CD8-positive, alpha-beta memory T cell (primary cell): ENCODE measurements at regions not wholly inside any gene's neighbourhood (a gene's known extent, or its start where the extent isn't known, plus 50 kb on each side); places are given as distances from the start of the nearest gene placed in this dataset.

ENCODE experiments used
- CTCF ChIA-PET: fragments of 350-600 bp; sonication (Branson Sonifier 250); formaldehyde crosslinking; loops from one replicate; lab custom pipeline; 2021; ENCODE audit warnings: antibody characterized with exemption; lab: Charles Lee
- POLR2A ChIA-PET: fragments of 350-600 bp; sonication (Branson Sonifier 250); formaldehyde crosslinking; loops from one replicate; lab custom pipeline; 2021; ENCODE audit warnings: antibody characterized with exemption; lab: Charles Lee
- DNase-seq, 5 donors: peaks; one replicate each; pipeline versions ENCODE4 v3.0.0 to v3.0.0-alpha.2; 2020 to 2022; ENCODE audit warnings: mixed read lengths in 1 of 5
- H3K27ac ChIP-seq: one replicate; pipeline ENCODE4 v1.7.0; 2013; ENCODE audit warnings: low read depth, mild to moderate bottlenecking, low read length, moderate library complexity
- H3K27me3 ChIP-seq: 2 replicates; pipeline ENCODE4 v1.7.0; 2013; ENCODE audit warnings: low read length, mild to moderate bottlenecking; ENCODE audit not compliant: insufficient read depth, poor library complexity, severe bottlenecking
- H3K36me3 ChIP-seq: 2 replicates; pipeline ENCODE4 v1.7.0; 2013; ENCODE audit warnings: mild to moderate bottlenecking, low read length, moderate library complexity; ENCODE audit not compliant: insufficient read depth
- H3K4me1 ChIP-seq: 2 replicates; pipeline ENCODE4 v1.7.0; 2013; ENCODE audit warnings: mild to moderate bottlenecking, low read length, moderate library complexity; ENCODE audit not compliant: insufficient read depth
- H3K4me3 ChIP-seq: 2 replicates; pipeline ENCODE4 v1.7.0; 2013; ENCODE audit warnings: mild to moderate bottlenecking, low read length
- H3K9me3 ChIP-seq: 2 replicates; pipeline ENCODE4 v1.7.0; 2013; ENCODE audit warnings: mild to moderate bottlenecking, low read length
- H3K27ac Mint-ChIP-seq, 8 donors: one replicate each; pipeline ENCODE4 v1.8.0; 2020 to 2021; ENCODE audit warnings: mixed read lengths in 8 of 8, mild to moderate bottlenecking in 6 of 8, inconsistent platforms in 3 of 8, moderate library complexity in 3 of 8
- H3K27me3 Mint-ChIP-seq, 2 donors: one replicate each; pipeline ENCODE4 v1.8.0; 2020 to 2021; ENCODE audit warnings: mixed read lengths in 2 of 2, mild to moderate bottlenecking in 1 of 2, moderate library complexity in 1 of 2
- H3K36me3 Mint-ChIP-seq, 3 donors: one replicate each; pipeline ENCODE4 v1.8.0; 2020 to 2021; ENCODE audit warnings: mixed read lengths in 3 of 3, inconsistent platforms in 1 of 3, mild to moderate bottlenecking in 1 of 3
- H3K4me1 Mint-ChIP-seq, 3 donors: one replicate each; pipeline ENCODE4 v1.8.0; 2020 to 2021; ENCODE audit warnings: mixed read lengths in 3 of 3, inconsistent platforms in 1 of 3, mild to moderate bottlenecking in 1 of 3
- H3K4me3 Mint-ChIP-seq, 7 donors: one replicate each; pipeline ENCODE4 v1.8.0; 2020 to 2021; ENCODE audit warnings: mixed read lengths in 7 of 7, mild to moderate bottlenecking in 6 of 7, moderate library complexity in 4 of 7, inconsistent platforms in 2 of 7
- H3K9me3 Mint-ChIP-seq, 5 donors: one replicate each; pipeline ENCODE4 v1.8.0; 2020 to 2022; ENCODE audit warnings: mixed read lengths in 5 of 5, mild to moderate bottlenecking in 3 of 5, moderate library complexity in 2 of 5, inconsistent platforms in 1 of 5

DNA sequence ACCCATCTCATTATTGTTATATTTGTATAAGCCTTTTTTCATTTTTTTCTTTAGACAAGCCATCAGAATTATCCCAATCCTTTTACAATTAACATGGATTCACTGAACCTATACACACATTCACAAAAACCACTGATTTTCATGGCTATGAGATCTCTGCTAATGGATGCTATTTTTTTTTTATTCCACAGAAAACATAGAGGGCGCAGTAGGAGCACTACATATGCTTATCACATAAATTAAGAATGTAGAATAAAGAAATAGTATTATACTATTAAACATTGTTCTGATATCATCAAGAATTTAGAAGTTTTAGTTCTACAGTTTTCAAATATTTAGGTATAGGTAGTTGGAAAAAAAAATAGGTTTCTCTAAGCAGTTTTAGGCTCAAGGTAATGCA is 1477.4 kb downstream of the ARAP2 start:
- Mint-ChIP-seq H3K36me3 (no peaks in the 10 kb centered on the region), H3K4me3 (no peak overlapping the region), H3K4me1 (no peaks in the 10 kb centered on the region), H3K9me3 (peaks cover 0 to 20% (median 0%) of the 10 kb centered on the region in 5 donors), H3K27me3 (no peaks in the 10 kb centered on the region), H3K27ac (no peak overlapping the region)
- Histone ChIP-seq H3K27me3 (no peaks in the 10 kb centered on the region), H3K4me3 (no peak overlapping the region), H3K27ac (no peak overlapping the region), H3K36me3 (no peaks in the 10 kb centered on the region), H3K9me3 (no peaks in the 10 kb centered on the region), H3K4me1 (no peaks in the 10 kb centered on the region)
- CTCF ChIA-PET = no interaction called here
- no peak for DNase-seq
- POLR2A ChIA-PET = no interaction called here

DNA sequence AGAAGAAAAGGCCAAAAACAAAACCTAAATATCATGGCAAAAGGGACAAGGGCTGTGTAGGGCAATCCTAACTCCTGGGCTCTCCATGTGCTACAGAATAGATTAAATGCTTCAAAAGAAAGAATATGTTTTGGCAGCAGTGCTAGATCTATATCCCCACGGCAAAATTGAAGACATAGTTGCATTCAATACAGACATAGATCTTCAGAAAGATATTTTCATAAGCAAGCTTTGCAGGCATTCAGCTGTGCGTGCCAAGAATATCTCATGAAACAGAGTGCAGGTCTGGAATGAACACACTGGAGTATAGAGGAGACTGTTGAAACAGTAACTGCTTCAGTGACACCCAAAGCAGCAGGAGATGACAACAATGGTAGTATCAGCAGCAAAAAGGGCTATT is 1476.9 kb downstream of the ARAP2 start:
- DNase-seq = no peak
- H3K27ac ChIP-seq = no peak overlapping the region
- ChIA-PET POLR2A (no interaction called here), CTCF (no interaction called here)
- peaks cover 0 to 23% (median 0%) of the 10 kb centered on the region in 5 donors for H3K9me3 Mint-ChIP-seq
- no peak overlapping the region for H3K4me3 Mint-ChIP-seq
- H3K36me3 ChIP-seq = no peaks in the 10 kb centered on the region
- no peak overlapping the region for H3K4me3 ChIP-seq
- no peak overlapping the region for H3K27ac Mint-ChIP-seq
- H3K4me1 Mint-ChIP-seq = no peaks in the 10 kb centered on the region
- no peaks in the 10 kb centered on the region for H3K27me3 ChIP-seq
- H3K36me3 Mint-ChIP-seq = no peaks in the 10 kb centered on the region
- no peaks in the 10 kb centered on the region for H3K9me3 ChIP-seq
- H3K27me3 Mint-ChIP-seq = no peaks in the 10 kb centered on the region
- no peaks in the 10 kb centered on the region for H3K4me1 ChIP-seq

DNA sequence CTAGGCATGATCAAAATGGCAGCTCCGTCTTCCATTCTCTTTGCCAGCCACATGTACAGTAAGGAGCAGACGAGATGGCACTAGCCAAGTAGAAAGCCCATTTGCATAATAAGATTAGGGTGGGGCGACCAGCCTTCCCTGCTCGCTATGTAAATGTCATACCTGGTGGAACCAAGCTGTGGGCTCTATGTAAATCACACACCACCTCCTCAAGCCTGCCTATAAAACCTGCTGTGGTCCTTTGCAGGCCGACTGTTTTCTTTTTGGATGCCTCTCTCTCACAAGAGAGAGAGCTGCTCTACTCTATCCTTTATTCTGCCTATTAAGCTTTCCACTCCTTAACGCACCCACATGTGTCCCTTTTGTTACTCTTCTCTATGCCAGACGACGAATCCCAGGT is 1472.7 kb downstream of the ARAP2 start:
- no peaks in the 10 kb centered on the region for H3K27me3 ChIP-seq
- Mint-ChIP-seq H3K36me3 (no peaks in the 10 kb centered on the region), H3K9me3 (peaks cover 0 to 25% (median 4%) of the 10 kb centered on the region in 5 donors), H3K4me1 (no peaks in the 10 kb centered on the region), H3K27ac (no peak overlapping the region), H3K4me3 (no peak overlapping the region), H3K27me3 (no peaks in the 10 kb centered on the region)
- H3K4me3 ChIP-seq = no peak overlapping the region
- no peak for DNase-seq
- H3K9me3 ChIP-seq = no peaks in the 10 kb centered on the region
- ChIA-PET CTCF (no interaction called here), POLR2A (no interaction called here)
- H3K4me1 ChIP-seq = no peaks in the 10 kb centered on the region
- no peaks in the 10 kb centered on the region for H3K36me3 ChIP-seq
- H3K27ac ChIP-seq = no peak overlapping the region

DNA sequence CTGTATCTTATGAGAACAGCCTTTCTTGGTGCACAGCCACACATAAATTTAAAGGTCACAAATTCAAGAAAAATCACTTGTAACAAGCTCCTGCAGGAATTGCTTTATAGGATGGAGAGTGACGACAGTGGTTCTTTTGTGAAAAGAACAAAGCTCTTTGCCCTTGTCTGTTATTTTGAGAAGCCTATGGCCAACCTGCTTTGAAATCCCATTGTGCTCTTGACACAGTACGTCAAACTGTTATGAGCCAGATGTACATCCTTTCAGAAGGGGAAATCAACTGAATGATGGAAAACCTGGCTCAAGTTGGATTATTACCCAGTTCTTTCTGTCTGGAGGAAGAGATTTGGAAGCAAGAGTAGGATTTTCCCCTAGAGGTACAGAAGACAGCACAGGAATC is 1454.2 kb downstream of the ARAP2 start:
- Histone ChIP-seq H3K36me3 (no peaks in the 10 kb centered on the region), H3K4me3 (no peak overlapping the region), H3K27me3 (no peaks in the 10 kb centered on the region), H3K4me1 (no peaks in the 10 kb centered on the region), H3K9me3 (no peaks in the 10 kb centered on the region), H3K27ac (no peak overlapping the region)
- no peak overlapping the region for H3K27ac Mint-ChIP-seq
- no peak for DNase-seq
- no peaks in the 10 kb centered on the region for H3K27me3 Mint-ChIP-seq
- POLR2A ChIA-PET = no interaction called here
- peaks cover 0 to 5% (median 2%) of the 10 kb centered on the region in 5 donors for H3K9me3 Mint-ChIP-seq
- no peak overlapping the region for H3K4me3 Mint-ChIP-seq
- H3K4me1 Mint-ChIP-seq = no peaks in the 10 kb centered on the region
- no peaks in the 10 kb centered on the region for H3K36me3 Mint-ChIP-seq
- CTCF ChIA-PET = no interaction called here

- no peaks in the 10 kb centered on the region for H3K4me1 ChIP-seq
- H3K36me3 ChIP-seq = no peaks in the 10 kb centered on the region
- H3K9me3 Mint-ChIP-seq = peaks cover 0 to 5% (median 2%) of the 10 kb centered on the region in 5 donors
- no peak overlapping the region for H3K27ac Mint-ChIP-seq
- no peak overlapping the region for H3K27ac ChIP-seq
- no peak for DNase-seq
- no peaks in the 10 kb centered on the region for H3K27me3 Mint-ChIP-seq
- H3K9me3 ChIP-seq = no peaks in the 10 kb centered on the region
- H3K4me3 ChIP-seq = no peak overlapping the region
- no peak overlapping the region for H3K4me3 Mint-ChIP-seq
- H3K4me1 Mint-ChIP-seq = no peaks in the 10 kb centered on the region
- ChIA-PET POLR2A (no interaction called here), CTCF (no interaction called here)
- H3K27me3 ChIP-seq = no peaks in the 10 kb centered on the region
- H3K36me3 Mint-ChIP-seq = no peaks in the 10 kb centered on the region
Observed at GRCh38 chr4:34791209-34791608, 1453.1 kb downstream of the ARAP2 start.

GRCh38 chr4:34800953-34801352 is 1443.4 kb downstream of the ARAP2 start:
- no peak overlapping the region for H3K27ac ChIP-seq
- Mint-ChIP-seq H3K4me3 (no peak overlapping the region), H3K9me3 (peaks cover 0 to 17% (median 2%) of the 10 kb centered on the region in 5 donors), H3K27me3 (no peaks in the 10 kb centered on the region), H3K36me3 (no peaks in the 10 kb centered on the region), H3K4me1 (no peaks in the 10 kb centered on the region), H3K27ac (no peak overlapping the region)
- H3K9me3 ChIP-seq = no peaks in the 10 kb centered on the region
- CTCF ChIA-PET = no interaction called here
- H3K27me3 ChIP-seq = no peaks in the 10 kb centered on the region
- DNase-seq = no peak
- H3K4me1 ChIP-seq = no peaks in the 10 kb centered on the region
- POLR2A ChIA-PET = no interaction called here
- H3K36me3 ChIP-seq = no peaks in the 10 kb centered on the region
- no peak overlapping the region for H3K4me3 ChIP-seq

DNA sequence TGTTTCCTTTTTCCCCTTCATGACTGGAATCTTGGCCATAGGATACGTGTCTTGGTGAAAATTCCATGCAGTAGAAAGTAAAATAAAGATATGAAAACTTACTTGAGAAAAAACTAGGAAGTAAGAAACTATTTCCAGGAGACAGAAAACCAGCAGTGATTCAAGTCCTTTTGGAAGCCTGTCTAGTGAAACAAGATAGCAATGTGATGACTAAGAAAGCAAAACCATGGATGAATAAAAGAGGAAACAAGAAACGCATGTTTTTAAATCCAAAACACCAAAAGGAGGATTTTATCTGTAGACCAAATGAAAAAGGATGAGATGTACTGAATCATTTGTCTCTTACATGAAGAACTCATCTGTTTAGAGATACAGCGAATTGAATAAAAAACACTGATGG is 1430.0 kb downstream of the ARAP2 start:
- no peak overlapping the region for H3K27ac Mint-ChIP-seq
- no peaks in the 10 kb centered on the region for H3K4me1 Mint-ChIP-seq
- POLR2A ChIA-PET = no interaction called here
- no peaks in the 10 kb centered on the region for H3K36me3 Mint-ChIP-seq
- H3K36me3 ChIP-seq = no peaks in the 10 kb centered on the region
- no peaks in the 10 kb centered on the region for H3K9me3 ChIP-seq
- H3K27me3 ChIP-seq = no peaks in the 10 kb centered on the region
- no peak overlapping the region for H3K4me3 ChIP-seq
- no peak for DNase-seq
- H3K27ac ChIP-seq = no peak overlapping the region
- peaks cover 0 to 11% (median 8%) of the 10 kb centered on the region in 5 donors for H3K9me3 Mint-ChIP-seq
- H3K4me3 Mint-ChIP-seq = no peak overlapping the region
- CTCF ChIA-PET = no interaction called here
- H3K4me1 ChIP-seq = no peaks in the 10 kb centered on the region
- no peaks in the 10 kb centered on the region for H3K27me3 Mint-ChIP-seq

DNA sequence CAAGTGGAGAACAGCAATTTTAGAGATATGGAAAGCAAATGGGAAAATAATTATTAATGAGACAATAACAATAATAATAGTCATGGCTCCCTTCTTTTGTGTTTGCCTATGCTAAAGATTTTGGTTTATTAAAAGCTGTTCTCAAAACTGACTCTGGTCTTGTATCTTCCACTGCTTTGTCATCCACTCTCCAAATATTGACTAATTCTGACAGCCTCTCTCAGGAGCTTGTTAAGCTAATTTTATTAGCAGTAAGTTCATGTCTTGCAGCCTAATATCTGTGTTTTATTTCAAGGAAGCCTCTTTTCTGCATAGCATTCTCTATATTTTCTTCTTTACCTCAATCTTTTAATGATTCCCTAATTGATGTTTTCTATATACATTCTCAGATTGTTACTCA is 1419.8 kb downstream of the ARAP2 start:
- Histone ChIP-seq H3K9me3 (no peaks in the 10 kb centered on the region), H3K4me1 (no peaks in the 10 kb centered on the region), H3K27ac (no peak overlapping the region), H3K36me3 (no peaks in the 10 kb centered on the region), H3K27me3 (no peaks in the 10 kb centered on the region), H3K4me3 (no peak overlapping the region)
- ChIA-PET POLR2A (no interaction called here), CTCF (no interaction called here)
- Mint-ChIP-seq H3K27ac (no peak overlapping the region), H3K4me1 (no peaks in the 10 kb centered on the region), H3K27me3 (no peaks in the 10 kb centered on the region), H3K36me3 (no peaks in the 10 kb centered on the region), H3K9me3 (peaks cover 0 to 5% (median 2%) of the 10 kb centered on the region in 5 donors), H3K4me3 (no peak overlapping the region)
- DNase-seq = no peak

DNA sequence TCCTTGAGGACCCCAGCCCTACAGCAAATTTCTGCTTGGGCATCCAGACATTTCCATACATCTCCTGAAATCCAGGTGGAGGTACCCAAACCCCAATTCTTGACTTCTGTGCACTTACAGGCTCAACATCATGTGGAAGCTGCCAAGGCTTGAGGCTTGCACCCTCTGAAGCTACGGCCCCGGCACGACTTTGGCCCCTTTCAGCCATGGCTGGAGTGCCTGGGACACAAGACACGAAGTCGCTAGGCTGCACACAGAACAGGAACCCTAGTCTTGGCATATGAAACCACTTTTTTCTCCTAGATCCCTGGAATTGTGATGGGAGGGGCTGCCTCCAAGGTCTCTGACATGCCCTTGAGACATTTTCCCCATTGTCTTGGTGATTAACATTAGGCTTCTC is 1417.7 kb downstream of the ARAP2 start:
- no peak overlapping the region for H3K4me3 Mint-ChIP-seq
- no peaks in the 10 kb centered on the region for H3K4me1 ChIP-seq
- no peaks in the 10 kb centered on the region for H3K27me3 Mint-ChIP-seq
- no peak overlapping the region for H3K4me3 ChIP-seq
- H3K27ac Mint-ChIP-seq = no peak overlapping the region
- DNase-seq = no peak
- no peaks in the 10 kb centered on the region for H3K9me3 ChIP-seq
- no peaks in the 10 kb centered on the region for H3K4me1 Mint-ChIP-seq
- CTCF ChIA-PET = no interaction called here
- POLR2A ChIA-PET = no interaction called here
- H3K36me3 ChIP-seq = no peaks in the 10 kb centered on the region
- H3K27ac ChIP-seq = no peak overlapping the region
- H3K9me3 Mint-ChIP-seq = peaks cover 0 to 5% (median 2%) of the 10 kb centered on the region in 5 donors
- H3K27me3 ChIP-seq = no peaks in the 10 kb centered on the region
- H3K36me3 Mint-ChIP-seq = no peaks in the 10 kb centered on the region
